PC-9 (cell line): ENCODE measurements at regions not wholly inside any gene's neighbourhood (a gene's known extent, or its start where the extent isn't known, plus 50 kb on each side); places are given as distances from the start of the nearest gene placed in this dataset.

Experiments
- CTCF ChIP-seq: fragments of 200-600 bp; sonication (generic); conservative IDR thresholded peaks from 2 replicates; pipeline ENCODE4 v1.6.1; 2017; ENCODE audit warnings: mixed run types, antibody characterized with exemption, mild to moderate bottlenecking, moderate library complexity
- EZH2 ChIP-seq: fragments of 200-600 bp; sonication (generic); IDR thresholded peaks from 2 replicates; pipeline ENCODE4 v1.8.0; 2017; ENCODE audit warnings: antibody characterized with exemption, low read depth

GRCh38 chr2:226286916-226287315, 512.7 kb downstream of the IRS1 start:
- no peak for TF ChIP-seq CTCF
- TF ChIP-seq EZH2, result no peak
